KOPT-K1 (cell line): ENCODE measurements at regions not wholly inside any gene's neighbourhood (a gene's known extent, or its start where the extent isn't known, plus 50 kb on each side); places are given as distances from the start of the nearest gene placed in this dataset.

Experiments
- H3K27ac ChIP-seq: fragments of 200-600 bp; sonication (generic); 2 replicates; pipeline ENCODE4 v1.5.1; 2016; ENCODE audit warnings: antibody characterized with exemption, mild to moderate bottlenecking, low read depth, low read length; ENCODE audit not compliant: poor library complexity, severe bottlenecking
- H3K36me3 ChIP-seq: fragments of 200-600 bp; sonication (generic); 2 replicates; pipeline ENCODE4 v1.5.1; 2017; ENCODE audit warnings: antibody characterized with exemption, mild to moderate bottlenecking, low read length, moderate library complexity; ENCODE audit not compliant: insufficient read depth
- H3K9me3 ChIP-seq: fragments of 200-600 bp; sonication (generic); 2 replicates; pipeline ENCODE4 v1.5.1; 2017; ENCODE audit warnings: antibody characterized with exemption, low read length, mild to moderate bottlenecking; ENCODE audit not compliant: insufficient read depth, poor library complexity, severe bottlenecking

DNA sequence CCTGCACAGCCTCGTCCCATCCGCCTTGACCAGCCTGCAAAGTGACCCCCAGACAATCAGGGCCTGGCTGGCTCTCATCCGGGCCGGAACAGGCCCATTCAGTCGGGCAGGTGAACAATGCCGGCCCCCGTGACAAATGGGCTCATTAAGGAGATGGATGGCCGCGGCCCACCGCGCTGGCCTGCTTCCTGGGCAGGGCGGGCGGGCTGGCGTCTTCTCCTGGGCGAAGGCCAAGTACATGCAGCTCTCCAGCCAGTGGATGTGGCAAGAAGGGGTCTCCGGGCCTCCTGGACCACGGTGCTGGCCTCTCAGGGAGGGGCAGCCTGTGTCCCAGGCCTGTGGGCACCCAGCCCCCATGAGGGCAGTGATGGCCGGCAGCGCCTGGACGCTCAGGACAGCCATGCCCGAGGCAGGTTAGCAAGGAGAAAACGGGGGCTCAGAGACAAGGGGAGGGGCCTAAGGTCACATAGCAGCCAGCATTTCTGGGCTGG, 1022.8 kb downstream of the BRD1 start:
- no peaks in the 10 kb centered on the region for H3K9me3 ChIP-seq
- H3K27ac ChIP-seq, result no peak overlapping the region
- no peaks in the 10 kb centered on the region for H3K36me3 ChIP-seq

DNA sequence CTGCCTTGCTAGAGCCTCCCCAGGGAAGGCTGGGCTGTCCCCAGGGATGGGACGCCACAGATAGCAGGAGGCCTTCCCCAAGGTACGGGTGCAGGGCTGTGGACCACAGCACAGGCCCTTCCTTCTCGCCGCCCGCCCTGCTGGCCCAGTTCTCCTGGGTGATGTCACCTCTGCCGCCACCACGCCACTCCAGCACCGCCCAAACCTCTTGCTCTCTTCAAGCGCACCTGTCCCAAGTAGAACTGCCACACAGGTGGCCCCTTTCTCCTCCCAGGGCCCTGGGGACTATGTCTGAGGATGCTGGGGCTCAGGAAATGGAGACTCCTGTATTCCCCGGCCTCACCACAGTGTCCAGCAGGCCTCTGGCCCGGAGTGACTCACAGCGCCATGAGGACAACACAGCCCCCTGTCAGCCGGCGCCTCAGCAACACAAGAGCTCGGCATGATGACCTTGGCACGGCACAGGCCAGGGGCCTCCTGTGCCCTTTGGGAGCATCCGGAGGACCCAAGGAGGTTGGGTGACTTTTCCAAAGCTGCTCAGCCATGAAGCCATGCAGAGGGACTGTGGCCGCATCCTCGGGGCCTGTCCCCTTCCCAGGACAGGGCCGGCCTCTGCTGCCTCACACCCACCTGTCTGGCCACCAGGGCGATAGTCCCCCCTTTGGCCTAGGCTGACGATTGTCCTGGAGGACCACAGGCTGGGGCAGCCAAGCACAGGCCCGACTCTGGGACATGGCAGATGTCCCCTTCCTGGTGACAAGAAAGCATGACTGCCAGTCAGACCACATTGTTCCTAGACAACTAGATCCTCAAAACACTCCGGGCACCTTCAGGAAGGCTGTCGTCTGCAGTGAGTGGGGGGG, 1023.5 kb downstream of the BRD1 start:
- Histone ChIP-seq H3K9me3 (no peaks in the 10 kb centered on the region), H3K27ac (no peak overlapping the region), H3K36me3 (no peaks in the 10 kb centered on the region)

DNA sequence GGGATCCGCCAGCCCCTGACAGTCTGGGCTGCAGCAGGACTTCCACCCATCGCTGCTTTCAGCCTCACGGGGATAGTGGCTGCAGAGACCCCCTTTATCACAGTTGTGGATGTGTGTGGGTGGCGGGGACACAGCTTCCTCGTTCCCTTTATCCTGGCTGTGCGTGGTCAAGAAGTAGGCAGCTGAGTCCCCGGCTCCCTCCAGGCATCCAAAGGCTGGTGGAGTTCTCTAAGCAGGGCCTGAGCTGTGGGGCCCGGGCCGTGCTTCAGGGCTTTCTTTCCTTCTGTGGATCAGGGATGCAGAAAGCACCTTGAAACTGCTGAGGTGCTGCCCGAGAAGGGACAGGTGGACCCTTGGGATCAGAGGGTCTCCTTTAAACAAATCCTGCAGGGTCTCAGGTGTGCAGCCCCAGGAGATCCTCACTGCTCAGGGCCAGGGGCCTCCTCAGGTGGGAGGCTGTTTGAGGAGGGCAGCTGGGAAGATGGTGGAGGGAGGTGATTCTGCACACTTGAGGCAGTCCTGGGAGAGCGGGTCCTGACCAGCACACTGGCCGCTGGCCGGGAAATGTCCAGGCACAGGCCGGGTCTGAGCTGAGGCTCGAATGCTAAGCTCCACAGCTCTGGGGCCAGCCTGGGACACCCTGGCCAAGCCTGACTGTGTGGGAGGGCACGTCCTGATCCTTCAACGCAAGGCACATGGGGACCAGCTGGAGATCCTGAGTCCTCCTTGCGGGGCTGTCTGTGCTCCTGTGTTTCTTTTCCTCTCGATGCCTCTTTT, 1024.3 kb downstream of the BRD1 start:
- Histone ChIP-seq H3K27ac (no peak overlapping the region), H3K9me3 (no peaks in the 10 kb centered on the region), H3K36me3 (no peaks in the 10 kb centered on the region)

DNA sequence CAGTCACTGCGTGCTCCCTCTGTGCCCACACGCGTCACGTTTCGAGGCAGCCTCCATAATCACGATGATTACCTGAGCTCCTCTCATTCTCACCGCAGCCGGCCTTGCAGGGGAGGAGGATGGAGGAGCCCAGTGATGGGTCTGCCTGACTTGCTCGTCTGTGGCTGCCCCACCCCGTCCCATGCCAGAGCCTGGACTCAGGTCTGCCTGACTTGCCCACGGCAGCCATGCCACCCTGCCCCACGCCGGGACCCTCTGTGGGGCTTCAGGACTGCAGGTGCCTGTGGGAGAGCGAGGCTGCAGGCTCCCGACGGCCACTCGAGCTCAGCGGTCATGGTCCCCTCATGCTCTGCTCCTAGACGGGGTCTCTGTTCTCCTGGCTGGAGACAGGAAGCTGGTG, 1025.1 kb downstream of the BRD1 start:
- Histone ChIP-seq H3K9me3 (no peaks in the 10 kb centered on the region), H3K27ac (no peak overlapping the region), H3K36me3 (no peaks in the 10 kb centered on the region)

DNA sequence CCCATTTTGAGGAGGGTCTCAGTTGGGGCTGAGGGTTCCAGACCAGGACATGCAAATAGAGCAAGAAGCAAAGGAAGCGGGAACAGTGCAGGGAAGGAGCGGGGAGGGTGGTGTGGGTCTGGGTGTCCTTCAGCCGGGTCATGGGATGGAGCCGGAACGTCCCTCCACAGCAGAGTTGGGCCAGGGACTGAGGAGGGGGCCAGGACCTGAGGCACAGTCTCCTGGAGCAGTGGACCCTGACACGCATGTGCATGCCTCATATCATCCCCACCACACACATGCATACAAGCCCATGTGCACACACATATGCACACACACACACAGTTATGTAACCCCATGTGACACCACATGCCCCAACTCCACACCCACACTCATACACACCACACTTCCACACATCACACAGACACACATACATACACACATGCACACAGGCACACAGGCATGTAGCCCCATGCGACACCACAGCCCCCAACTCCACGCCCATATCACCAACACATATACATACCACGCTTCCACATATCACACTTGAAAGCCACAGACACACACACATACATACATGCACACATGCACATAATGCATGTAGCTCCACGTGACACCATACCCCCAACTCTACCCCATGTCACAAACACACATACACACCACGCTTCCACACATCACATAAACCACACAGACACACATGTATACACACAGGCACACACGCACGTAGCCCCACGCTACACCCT, 1026.6 kb downstream of the BRD1 start:
- Histone ChIP-seq H3K36me3 (no peaks in the 10 kb centered on the region), H3K27ac (no peak overlapping the region), H3K9me3 (no peaks in the 10 kb centered on the region)

DNA sequence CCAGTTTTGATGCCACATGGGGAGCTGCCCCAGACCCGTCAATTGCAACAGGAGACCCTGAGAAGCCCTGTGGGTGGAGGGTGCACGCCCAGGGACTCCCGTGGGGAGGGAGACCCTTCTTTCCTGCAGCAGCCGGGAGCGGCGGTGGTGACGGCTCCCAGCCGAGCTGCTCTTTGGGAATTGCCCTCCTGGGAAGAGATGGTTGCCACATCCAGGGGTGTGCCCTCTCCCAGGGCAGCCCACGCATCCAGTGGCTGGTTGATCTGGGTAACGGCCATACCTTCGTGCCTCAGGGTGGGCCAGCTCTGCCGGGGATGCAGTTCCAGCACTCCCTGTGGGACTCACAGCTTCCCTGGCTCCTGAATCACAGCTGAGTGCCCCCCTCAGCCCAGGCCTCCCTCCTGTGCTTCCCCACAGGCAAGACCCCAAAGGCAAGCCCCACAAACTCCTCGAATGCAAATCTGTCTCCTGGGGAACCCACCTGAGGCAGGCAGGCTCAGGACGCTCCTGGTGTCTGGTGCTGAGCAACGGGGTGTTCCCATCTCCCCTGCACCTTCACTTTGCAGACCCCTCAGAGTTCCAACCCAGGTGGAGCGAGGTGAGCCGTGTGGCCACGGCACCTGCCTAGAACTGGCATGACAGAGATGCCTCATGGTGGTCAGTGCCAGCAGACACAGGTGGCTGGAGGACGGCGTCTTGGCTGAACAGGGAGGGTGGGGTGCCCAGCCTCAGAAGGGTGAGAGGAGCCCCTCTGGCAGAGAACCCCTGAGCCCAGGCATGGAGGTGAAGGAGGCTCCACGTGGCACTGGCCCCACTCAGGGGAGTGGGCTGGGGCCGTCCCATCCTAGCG, 1027.4 kb downstream of the BRD1 start:
- no peak overlapping the region for H3K27ac ChIP-seq
- H3K9me3 ChIP-seq, result no peaks in the 10 kb centered on the region
- H3K36me3 ChIP-seq, result no peaks in the 10 kb centered on the region

DNA sequence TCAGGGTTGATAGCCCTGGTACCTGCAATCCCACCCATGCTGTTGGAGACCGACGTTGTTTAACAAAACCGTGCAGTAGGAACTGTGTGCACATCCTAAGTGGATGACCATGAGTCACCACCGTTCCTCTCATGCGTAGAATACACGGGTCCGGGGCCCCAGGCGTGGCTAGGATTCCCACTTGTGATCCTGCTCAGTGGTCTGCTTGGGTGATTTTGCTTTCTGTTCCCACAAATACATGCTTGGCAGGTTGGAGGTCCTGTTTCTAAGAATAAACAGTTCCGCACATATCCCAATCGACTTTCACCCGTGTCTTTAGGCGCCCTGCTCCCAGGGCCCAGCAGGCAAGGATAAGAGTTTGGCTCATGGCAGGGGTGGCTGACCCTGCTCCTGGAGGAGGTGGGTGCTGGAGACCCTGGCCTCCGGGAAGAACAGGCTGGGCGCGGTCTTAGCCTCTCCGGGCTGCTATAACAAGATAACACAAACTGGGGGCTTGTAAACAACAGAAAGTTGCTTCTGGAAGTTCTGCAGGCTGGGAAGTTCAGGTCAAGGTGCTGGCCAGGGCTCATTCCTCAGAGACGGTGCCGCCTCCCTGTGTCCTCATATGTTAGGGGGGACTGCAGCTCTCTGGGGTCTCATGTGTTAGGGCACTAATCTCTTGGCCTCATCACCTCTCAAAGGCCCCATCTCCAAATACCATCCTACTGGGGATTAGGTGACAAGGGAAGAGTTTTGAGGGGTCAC, 1028.3 kb downstream of the BRD1 start:
- no peaks in the 10 kb centered on the region for H3K9me3 ChIP-seq
- no peak overlapping the region for H3K27ac ChIP-seq
- H3K36me3 ChIP-seq, result no peaks in the 10 kb centered on the region

DNA sequence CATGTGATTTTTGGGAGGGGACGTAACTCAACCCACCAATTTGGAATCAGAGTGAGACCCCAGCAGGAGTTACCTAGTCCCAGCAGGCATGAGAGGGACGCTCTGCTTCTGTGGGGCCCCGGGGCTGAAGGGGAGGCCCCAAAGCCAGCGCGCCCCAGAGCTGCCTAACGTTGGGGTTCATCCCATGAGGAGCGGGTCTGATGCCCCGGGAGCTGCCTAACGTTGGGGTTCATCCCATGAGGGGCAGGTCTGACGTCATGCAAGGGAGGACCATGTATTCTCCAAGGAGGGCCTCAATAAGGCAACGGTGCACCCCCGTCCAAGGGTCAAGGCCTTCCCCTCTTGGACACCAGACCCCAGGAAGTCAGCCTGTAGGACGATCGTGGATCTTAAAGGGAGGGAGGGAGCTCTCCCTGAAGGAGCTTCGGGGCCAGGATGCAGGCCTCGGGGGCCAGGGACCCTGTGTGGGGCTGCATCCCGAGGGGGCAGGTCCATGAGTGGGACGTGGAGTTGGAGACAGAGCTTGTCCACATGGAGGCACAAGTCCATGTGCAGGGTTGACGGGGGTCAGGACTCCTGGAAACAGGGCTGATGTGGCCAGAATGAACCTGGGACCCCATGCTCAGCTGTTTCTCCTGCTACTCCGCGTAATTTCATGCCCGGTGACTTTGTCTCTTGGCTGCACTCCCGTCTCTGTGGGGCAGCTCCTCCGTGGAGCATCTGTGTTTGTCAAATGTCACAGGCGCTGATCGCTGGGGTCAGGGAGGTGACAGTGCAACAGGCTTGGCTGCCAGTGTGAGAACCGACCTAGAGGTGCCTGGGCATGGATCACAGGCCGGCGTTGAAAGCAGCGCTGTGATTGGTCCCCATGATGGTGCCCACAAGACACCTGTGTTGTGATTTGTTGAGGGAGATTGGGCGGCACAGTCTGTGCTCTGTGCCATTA, 1029.1 kb downstream of the BRD1 start:
- no peaks in the 10 kb centered on the region for H3K9me3 ChIP-seq
- H3K27ac ChIP-seq, result no peak overlapping the region
- H3K36me3 ChIP-seq, result no peaks in the 10 kb centered on the region

DNA sequence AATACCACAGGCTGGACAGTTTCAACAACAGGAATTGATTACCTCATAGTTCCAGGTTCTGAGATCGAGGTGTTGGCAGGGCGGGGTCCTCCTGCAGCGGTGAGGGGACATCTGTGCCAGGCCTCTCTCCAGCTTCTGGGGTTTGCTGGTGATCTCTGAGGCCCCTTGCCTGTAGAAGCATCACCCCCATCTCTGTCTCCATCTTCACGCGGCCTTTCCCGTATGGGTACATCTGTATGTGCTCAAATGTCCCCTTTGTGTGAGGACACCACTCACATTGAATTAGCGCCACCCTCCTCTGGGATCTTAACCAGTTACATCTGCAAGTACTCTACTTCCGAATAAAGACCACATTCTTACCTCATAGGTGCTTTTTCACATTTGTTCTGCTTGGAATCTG, 1029.9 kb downstream of the BRD1 start:
- H3K9me3 ChIP-seq, result no peaks in the 10 kb centered on the region
- H3K27ac ChIP-seq, result no peak overlapping the region
- H3K36me3 ChIP-seq, result no peaks in the 10 kb centered on the region

DNA sequence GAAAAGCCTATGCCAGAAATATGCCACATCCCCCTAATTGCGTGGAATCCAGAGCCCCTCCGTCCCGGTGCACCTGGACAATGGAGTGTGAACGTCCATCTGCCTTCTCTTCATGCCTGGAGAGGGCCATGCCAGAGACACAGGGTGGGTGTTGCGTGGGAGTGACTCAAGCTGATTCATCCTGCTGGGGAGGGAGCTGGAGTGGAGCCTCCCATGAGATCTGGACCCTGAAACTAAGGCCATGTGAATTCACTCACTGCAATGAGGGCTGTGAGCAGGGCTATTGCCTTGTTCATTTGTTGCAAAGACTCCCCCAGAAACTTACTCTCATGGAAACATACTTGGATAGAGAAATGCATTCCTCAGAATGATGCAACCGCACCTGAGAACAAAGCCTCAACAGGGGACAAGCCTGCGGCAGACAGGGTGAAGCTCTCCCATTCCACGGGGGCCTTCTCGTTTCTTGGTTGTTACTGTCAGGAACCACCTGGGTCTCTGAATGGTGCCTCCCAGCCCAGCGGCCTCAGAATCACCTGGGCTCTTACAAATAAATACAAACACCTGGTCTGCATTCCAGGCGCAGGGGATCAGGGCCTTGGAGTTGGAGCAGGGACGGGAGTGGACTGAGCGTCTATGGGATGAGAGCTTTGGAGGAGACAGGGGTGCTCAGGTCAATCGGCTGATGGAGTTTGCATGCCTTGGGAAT, 1031.2 kb downstream of the BRD1 start:
- Histone ChIP-seq H3K27ac (no peak overlapping the region), H3K9me3 (no peaks in the 10 kb centered on the region), H3K36me3 (no peaks in the 10 kb centered on the region)

DNA sequence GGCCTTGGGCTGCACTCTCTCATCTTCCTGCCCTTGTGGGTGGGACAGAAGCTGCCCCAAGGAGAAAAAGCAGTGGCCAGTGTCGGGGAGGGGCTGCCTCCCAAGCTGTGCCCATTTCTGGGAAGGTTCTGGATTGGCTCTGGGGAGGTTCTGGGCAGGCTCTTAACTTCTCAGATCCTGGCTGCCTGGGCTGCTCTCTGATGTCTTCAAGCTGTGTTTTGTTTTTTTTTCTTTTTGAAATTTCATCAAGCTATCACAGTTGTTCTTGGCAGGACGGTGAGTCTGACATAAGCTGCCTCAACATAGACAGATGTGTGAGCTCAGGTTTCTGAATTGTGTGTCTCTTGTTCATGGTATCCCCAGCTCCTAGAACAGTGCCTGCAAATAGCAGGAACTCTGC, 1032.0 kb downstream of the BRD1 start:
- Histone ChIP-seq H3K36me3 (no peaks in the 10 kb centered on the region), H3K9me3 (no peaks in the 10 kb centered on the region), H3K27ac (no peak overlapping the region)

DNA sequence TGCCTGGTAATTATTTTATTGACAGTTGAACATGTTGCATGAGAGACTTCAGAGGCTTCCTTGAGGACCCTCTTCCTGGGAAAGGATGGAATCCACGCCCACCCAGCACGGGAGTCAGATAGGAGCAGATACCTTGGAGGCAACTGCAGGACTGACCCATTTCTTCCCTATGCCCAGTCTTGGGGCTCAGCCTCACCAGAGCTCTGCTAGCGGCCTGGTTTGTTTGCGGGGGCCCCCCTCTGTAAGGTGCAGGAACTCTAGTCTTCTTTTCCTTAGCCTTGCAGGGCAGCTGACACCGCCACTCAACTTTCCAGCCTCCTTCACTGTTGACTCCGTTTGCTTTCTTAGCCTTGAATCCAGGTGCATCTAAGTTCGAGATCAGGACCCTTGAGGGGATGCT, 1032.8 kb downstream of the BRD1 start:
- Histone ChIP-seq H3K27ac (no peak overlapping the region), H3K9me3 (no peaks in the 10 kb centered on the region), H3K36me3 (no peaks in the 10 kb centered on the region)

DNA sequence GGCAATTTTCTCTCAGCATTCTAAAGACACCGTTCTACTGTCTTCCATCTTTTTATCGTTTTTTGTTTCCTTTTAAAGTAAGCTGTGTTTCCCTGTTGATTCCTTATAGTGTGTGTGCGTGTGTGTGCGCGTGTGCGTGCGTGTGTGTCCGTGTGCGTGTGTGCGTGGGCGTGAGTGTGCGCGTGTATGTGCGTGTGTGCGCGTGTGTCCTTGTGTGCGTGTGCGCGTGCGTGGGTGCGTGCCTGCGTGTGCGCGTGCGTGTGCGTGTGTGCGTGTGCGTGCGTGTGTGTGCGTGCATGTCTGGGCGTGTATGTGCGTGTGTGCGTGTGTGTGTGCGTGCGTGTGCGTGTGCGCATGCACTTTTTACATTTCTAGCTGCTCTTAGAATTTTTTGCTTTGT, 1033.7 kb downstream of the BRD1 start:
- H3K27ac ChIP-seq, result no peak overlapping the region
- no peaks in the 10 kb centered on the region for H3K9me3 ChIP-seq
- no peaks in the 10 kb centered on the region for H3K36me3 ChIP-seq
